GM12878 (cell line): ENCODE measurements at regions not wholly inside any gene's neighbourhood (a gene's known extent, or its start where the extent isn't known, plus 50 kb on each side); places are given as distances from the start of the nearest gene placed in this dataset.
A peak's percentile ranks its signal among the peaks of the same experiment; 100 is the strongest.

Experiments
- ATAC-seq: fragments of 200-7000 bp; cut with Tn5 transposase; 3 replicates; pipeline ENCODE4 v1.9.1; 2020; ENCODE audit warnings: mild to moderate bottlenecking, moderate library complexity
- BruUV-seq: library from RNA; stranded (reverse); fragments of 400-500 nt; replicated peaks from 2 replicates; lab custom pipeline; 2021; lab: Mats Ljungman, UMichigan
- CTCF ChIA-PET: fragments of 300-600 bp; sonication (Branson Sonifier 250); formaldehyde crosslinking; extraction: SDS; loops from one replicate; lab custom pipeline; 2021; ENCODE audit warnings: inconsistent platforms; lab: Yijun Ruan, JAX
- POLR2A ChIA-PET: fragments of 350-600 bp; formaldehyde crosslinking; extraction: SDS; loops from one replicate; lab custom pipeline; 2021; ENCODE audit warnings: inconsistent platforms; lab: Charles Lee
- RAD21 ChIA-PET: fragments of 300-600 bp; sonication (Branson Sonifier 250); formaldehyde crosslinking; loops from one replicate; lab custom pipeline; 2023; ENCODE audit warnings: antibody characterized with exemption; ENCODE audit not compliant: unreplicated experiment; lab: Charles Lee
- SMC1A ChIA-PET: fragments of 300-600 bp; sonication (Branson Sonifier 250); formaldehyde crosslinking; loops from one replicate; lab custom pipeline; 2023; ENCODE audit not compliant: unreplicated experiment, uncharacterized antibody; lab: Charles Lee
- DNase-seq: peaks from one replicate; pipeline ENCODE4 v3.0.0-alpha.2; 2011; ENCODE audit warnings: low read depth, low spot score
- FAIRE-seq: peaks from 3 replicates; lab custom pipeline; 2011; peaks lifted over from hg19 to GRCh38; lab: Jason Lieb, UNC
- H2AFZ ChIP-seq: 2 replicates; pipeline ENCODE4 v1.6.0; 2011; ENCODE audit warnings: low read depth, low read length, control low read depth; ENCODE audit not compliant: control insufficient read depth
- H3K27ac ChIP-seq: 2 replicates; pipeline ENCODE4 v1.5.1; 2011; ENCODE audit warnings: control low read depth; ENCODE audit not compliant: control insufficient read depth, insufficient read depth
- H3K27me3 ChIP-seq, 2 experiments: replicated peaks in 1 of 2; 2 replicates each; pipeline versions ENCODE4 v1.6.0 to v1.6.1; 2011; ENCODE audit warnings: low read length in 1 of 2; ENCODE audit not compliant: control insufficient read depth in 2 of 2, insufficient read depth in 2 of 2
- H3K36me3 ChIP-seq, 2 experiments: 2 replicates each; pipeline ENCODE4 v1.5.1; 2011; ENCODE audit warnings: low read length in 1 of 2; ENCODE audit not compliant: control insufficient read depth in 2 of 2, insufficient read depth in 2 of 2
- H3K4me1 ChIP-seq: 2 replicates; pipeline ENCODE4 v1.6.1; 2011; ENCODE audit warnings: mild to moderate bottlenecking, low read length, moderate library complexity, mixed read lengths; ENCODE audit not compliant: control insufficient read depth, insufficient read depth
- H3K4me2 ChIP-seq: 2 replicates; pipeline ENCODE4 v1.6.0; 2011; ENCODE audit warnings: control low read depth; ENCODE audit not compliant: control insufficient read depth, insufficient read depth
- H3K4me3 ChIP-seq: fragments of 200-600 bp; sonication (generic); 2 replicates; pipeline ENCODE4 v1.5.1; 2016
- H3K79me2 ChIP-seq: 2 replicates; pipeline ENCODE4 v1.6.0; 2011; ENCODE audit warnings: low read length; ENCODE audit not compliant: control insufficient read depth, insufficient read depth
- H3K9ac ChIP-seq: 2 replicates; pipeline ENCODE4 v1.8.0; 2011; ENCODE audit warnings: low read length, control low read depth, mixed read lengths; ENCODE audit not compliant: control insufficient read depth, insufficient read depth
- H3K9me3 ChIP-seq: replicated peaks from 3 replicates; pipeline ENCODE4 v1.5.1; 2011; ENCODE audit warnings: mild to moderate bottlenecking, low read length; ENCODE audit not compliant: control insufficient read depth, insufficient read depth
- H4K20me1 ChIP-seq: 2 replicates; pipeline ENCODE4 v1.6.0; 2011; ENCODE audit not compliant: control insufficient read depth, insufficient read depth
- BHLHE40 ChIP-seq, 2 experiments: fragments of 450-650 bp in 1 of 2; IDR thresholded peaks; 2 replicates each; pipeline ENCODE4 v1.6.1; 2011 to 2017; ENCODE audit warnings: low read depth in 2 of 2, borderline replicate concordance in 1 of 2, improper control_type of control experiment in 1 of 2, low read length in 1 of 2, mild to moderate bottlenecking in 1 of 2
- CREB1 ChIP-seq: IDR thresholded peaks from 2 replicates; pipeline ENCODE4 v1.6.1; 2012; ENCODE audit warnings: low read depth, mild to moderate bottlenecking, inconsistent platforms
- EED ChIP-seq: sonication (generic); IDR thresholded peaks from 2 replicates; pipeline ENCODE4 v1.6.1; 2016; ENCODE audit warnings: antibody characterized with exemption, low read depth
- EP300 ChIP-seq, 2 experiments: fragments of 150-350 bp in 1 of 2; IDR thresholded peaks; 2 replicates each; pipeline ENCODE4 v1.6.1; 2011 to 2012; ENCODE audit warnings: low read depth in 2 of 2, low read length in 2 of 2, borderline replicate concordance in 1 of 2, improper control_type of control experiment in 1 of 2, inconsistent platforms in 1 of 2; ENCODE audit not compliant: control insufficient read depth in 1 of 2
- ETV6 ChIP-seq, 2 experiments: fragments of 450-650 bp in 1 of 2; IDR thresholded peaks in 1 of 2; conservative IDR thresholded peaks in 1 of 2; 2 replicates each; pipeline ENCODE4 v1.6.1; 2014; ENCODE audit warnings: antibody characterized with exemption in 1 of 2, borderline replicate concordance in 1 of 2, low read depth in 1 of 2, mild to moderate bottlenecking in 1 of 2, moderate library complexity in 1 of 2
- GABPA ChIP-seq: IDR thresholded peaks from 2 replicates; pipeline ENCODE4 v1.6.1; 2014; ENCODE audit warnings: antibody characterized with exemption, low read depth, mild to moderate bottlenecking, inconsistent platforms
- IKZF2 ChIP-seq, 2 experiments: fragments of 450-650 bp; IDR thresholded peaks; 2 replicates each; pipeline ENCODE4 v1.6.1; 2017; ENCODE audit warnings: mild to moderate bottlenecking in 2 of 2, moderate library complexity in 2 of 2
- JUNB ChIP-seq: IDR thresholded peaks from 2 replicates; pipeline ENCODE4 v1.6.1; 2016; ENCODE audit warnings: antibody characterized with exemption, mild to moderate bottlenecking
- MEF2A ChIP-seq: IDR thresholded peaks from 2 replicates; pipeline ENCODE4 v1.6.1; 2011; ENCODE audit warnings: low read depth, mild to moderate bottlenecking, low read length, moderate library complexity; ENCODE audit not compliant: insufficient read depth
- MEF2B ChIP-seq: fragments of 450-650 bp; IDR thresholded peaks from 2 replicates; pipeline ENCODE4 v1.6.1; 2018; ENCODE audit warnings: mild to moderate bottlenecking, moderate library complexity; ENCODE audit not compliant: partially characterized antibody, poor library complexity, severe bottlenecking
- NR2F1 ChIP-seq: fragments of 450-650 bp; conservative IDR thresholded peaks from 2 replicates; pipeline ENCODE4 v1.6.1; 2017; ENCODE audit warnings: mild to moderate bottlenecking
- RUNX3 ChIP-seq: IDR thresholded peaks from 2 replicates; pipeline ENCODE4 v1.6.1; 2012; ENCODE audit warnings: low read length, inconsistent platforms
- TAF1 ChIP-seq: IDR thresholded peaks from 2 replicates; pipeline ENCODE4 v1.6.1; 2011; ENCODE audit warnings: mild to moderate bottlenecking, low read depth, low read length, borderline replicate concordance
- ZBED1 ChIP-seq: IDR thresholded peaks from 2 replicates; pipeline ENCODE4 v1.6.1; 2016; ENCODE audit warnings: borderline replicate concordance
- WGBS: methylation state at CpG from one replicate; pipeline ENCODE4 v1.1.6; 2016; ENCODE audit warnings: low lambda C conversion rate; ENCODE audit not compliant: insufficient replicate concordance, insufficient coverage; ENCODE audit errors: missing lambda C conversion rate; 5-methylcytosine and 5-hydroxymethylcytosine counted together
- in situ Hi-C: fragments of 300-500 bp; cut with MboI; formaldehyde crosslinking; loops from 9 replicates; pipeline ENCODE4 v1.14.3; 2018; ENCODE audit warnings: mixed read lengths
- intact Hi-C: fragments of 100-400 bp; cut with micrococcal nuclease; formaldehyde crosslinking; loops from one replicate; pipeline ENCODE4 v1.14.2; 2022; ENCODE audit not compliant: unreplicated experiment
- TF ChIP-seq, protein P1 (sequence below): fragments of 450-650 bp; IDR thresholded peaks from 2 replicates; pipeline ENCODE4 v1.6.1; 2017; ENCODE audit warnings: mild to moderate bottlenecking
- TF ChIP-seq, protein P2 (sequence below): fragments of 150-350 bp; IDR thresholded peaks from 2 replicates; pipeline ENCODE4 v1.6.1; 2016; ENCODE audit warnings: low read depth, low read length

DNA sequence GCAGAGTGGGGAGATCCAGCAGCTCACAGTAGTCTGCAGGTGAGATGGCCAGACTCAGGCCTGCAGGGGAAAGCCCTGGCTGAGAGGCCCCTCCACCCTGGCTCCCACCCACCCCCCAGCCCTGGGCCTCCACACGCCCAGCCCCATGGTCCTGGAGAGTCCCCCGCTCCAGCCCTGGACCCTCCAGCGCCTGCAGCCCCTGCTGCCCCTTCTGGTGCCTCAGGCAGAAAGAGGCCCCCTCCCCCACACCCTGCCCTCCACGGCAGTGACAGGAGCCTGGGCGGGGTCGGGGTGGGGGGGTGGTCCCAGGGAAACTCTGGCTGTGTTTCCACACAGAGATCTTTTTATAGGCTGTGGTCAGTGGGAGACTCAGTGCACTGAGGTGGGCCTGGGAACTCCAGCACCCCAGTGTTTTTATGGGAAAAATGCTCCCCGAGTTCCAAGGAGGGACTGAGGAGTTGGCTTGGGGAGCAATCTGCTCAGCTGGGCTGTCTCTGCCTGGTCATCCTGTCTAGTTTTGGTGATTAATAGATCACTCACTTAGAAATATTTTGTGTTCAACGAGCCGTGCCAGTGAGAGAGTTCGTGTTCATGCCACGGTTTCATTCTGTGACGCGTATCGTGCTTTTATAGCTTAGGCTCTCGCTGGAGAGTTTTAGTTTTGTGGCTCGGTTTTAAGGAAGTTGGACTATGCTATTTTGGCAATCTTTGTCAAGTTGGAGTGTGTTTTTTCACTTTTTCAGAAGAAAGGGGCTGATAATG lies 53.1 kb upstream of the HGFAC start:
- BruUV-seq: no TSS peak
- peak overlapping the region; percentile 52 for H3K4me2 ChIP-seq
- TF ChIP-seq, protein P1, sequence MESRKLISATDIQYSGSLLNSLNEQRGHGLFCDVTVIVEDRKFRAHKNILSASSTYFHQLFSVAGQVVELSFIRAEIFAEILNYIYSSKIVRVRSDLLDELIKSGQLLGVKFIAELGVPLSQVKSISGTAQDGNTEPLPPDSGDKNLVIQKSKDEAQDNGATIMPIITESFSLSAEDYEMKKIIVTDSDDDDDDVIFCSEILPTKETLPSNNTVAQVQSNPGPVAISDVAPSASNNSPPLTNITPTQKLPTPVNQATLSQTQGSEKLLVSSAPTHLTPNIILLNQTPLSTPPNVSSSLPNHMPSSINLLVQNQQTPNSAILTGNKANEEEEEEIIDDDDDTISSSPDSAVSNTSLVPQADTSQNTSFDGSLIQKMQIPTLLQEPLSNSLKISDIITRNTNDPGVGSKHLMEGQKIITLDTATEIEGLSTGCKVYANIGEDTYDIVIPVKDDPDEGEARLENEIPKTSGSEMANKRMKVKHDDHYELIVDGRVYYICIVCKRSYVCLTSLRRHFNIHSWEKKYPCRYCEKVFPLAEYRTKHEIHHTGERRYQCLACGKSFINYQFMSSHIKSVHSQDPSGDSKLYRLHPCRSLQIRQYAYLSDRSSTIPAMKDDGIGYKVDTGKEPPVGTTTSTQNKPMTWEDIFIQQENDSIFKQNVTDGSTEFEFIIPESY: no peak
- peak; percentile 77 for TF ChIP-seq CREB1
- TF ChIP-seq, protein P2, sequence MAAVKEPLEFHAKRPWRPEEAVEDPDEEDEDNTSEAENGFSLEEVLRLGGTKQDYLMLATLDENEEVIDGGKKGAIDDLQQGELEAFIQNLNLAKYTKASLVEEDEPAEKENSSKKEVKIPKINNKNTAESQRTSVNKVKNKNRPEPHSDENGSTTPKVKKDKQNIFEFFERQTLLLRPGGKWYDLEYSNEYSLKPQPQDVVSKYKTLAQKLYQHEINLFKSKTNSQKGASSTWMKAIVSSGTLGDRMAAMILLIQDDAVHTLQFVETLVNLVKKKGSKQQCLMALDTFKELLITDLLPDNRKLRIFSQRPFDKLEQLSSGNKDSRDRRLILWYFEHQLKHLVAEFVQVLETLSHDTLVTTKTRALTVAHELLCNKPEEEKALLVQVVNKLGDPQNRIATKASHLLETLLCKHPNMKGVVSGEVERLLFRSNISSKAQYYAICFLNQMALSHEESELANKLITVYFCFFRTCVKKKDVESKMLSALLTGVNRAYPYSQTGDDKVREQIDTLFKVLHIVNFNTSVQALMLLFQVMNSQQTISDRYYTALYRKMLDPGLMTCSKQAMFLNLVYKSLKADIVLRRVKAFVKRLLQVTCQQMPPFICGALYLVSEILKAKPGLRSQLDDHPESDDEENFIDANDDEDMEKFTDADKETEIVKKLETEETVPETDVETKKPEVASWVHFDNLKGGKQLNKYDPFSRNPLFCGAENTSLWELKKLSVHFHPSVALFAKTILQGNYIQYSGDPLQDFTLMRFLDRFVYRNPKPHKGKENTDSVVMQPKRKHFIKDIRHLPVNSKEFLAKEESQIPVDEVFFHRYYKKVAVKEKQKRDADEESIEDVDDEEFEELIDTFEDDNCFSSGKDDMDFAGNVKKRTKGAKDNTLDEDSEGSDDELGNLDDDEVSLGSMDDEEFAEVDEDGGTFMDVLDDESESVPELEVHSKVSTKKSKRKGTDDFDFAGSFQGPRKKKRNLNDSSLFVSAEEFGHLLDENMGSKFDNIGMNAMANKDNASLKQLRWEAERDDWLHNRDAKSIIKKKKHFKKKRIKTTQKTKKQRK: no peak
- TF ChIP-seq ETV6 (conservative IDR thresholded peaks at IDR 0.05 in 1 of 2, IDR thresholded peaks at IDR 0.05 in 1 of 2; ENCODE audit: borderline replicate concordance in 1 of 2, low read depth in 1 of 2): peak in 1 of 2 experiments; percentile 13; a peak in 1 of 4 replicates
- peak; percentile 71; the same call in 1 of the 2 replicates for TF ChIP-seq EED
- TF ChIP-seq ZBED1: peak; percentile 43; the same call in 1 of the 2 replicates
- peak in 1 of 2 experiments; percentile 59; a peak in 2 of 4 replicates for TF ChIP-seq EP300 (IDR thresholded peaks at IDR 0.05; ENCODE audit: borderline replicate concordance in 1 of 2, control insufficient read depth in 1 of 2, low read depth in 2 of 2, low read length in 2 of 2)
- TF ChIP-seq JUNB: peak; percentile 22; the same call in 1 of the 2 replicates
- TF ChIP-seq IKZF2 (IDR thresholded peaks at IDR 0.05): peak; percentile 93 to 94
- TF ChIP-seq TAF1: peak; percentile 28; the same call in 1 of the 2 replicates
- TF ChIP-seq RUNX3: peak; percentile 61
- no peak for TF ChIP-seq NR2F1
- TF ChIP-seq GABPA: no peak
- TF ChIP-seq MEF2B: peak; percentile 71
- peak in 1 of 2 experiments; percentile 55; a peak in 2 of 4 replicates for TF ChIP-seq BHLHE40 (IDR thresholded peaks at IDR 0.05; ENCODE audit: borderline replicate concordance in 1 of 2, low read depth in 2 of 2, low read length in 1 of 2)
- peak; percentile 70; the same call in 1 of the 2 replicates for TF ChIP-seq MEF2A

More for the DNA sequence above, 53.1 kb upstream of the HGFAC start:
- intact Hi-C loops (loop anchor here (2.0 kb wide), 1 partner anchor 42 kb away; no protein-coding TSS in a partner anchor), in situ Hi-C loops (no loop called here)
- ChIA-PET SMC1A (interaction anchor here (1.1 to 1.7 kb wide), 10 partner anchors 10 to 186 kb away, joined by 3 to 11 read pairs (median 3); no protein-coding TSS in a partner anchor), RAD21 (interaction anchor here (1.2 to 5.0 kb wide), 4 partner anchors 34 to 42 kb away, joined by 3 to 22 read pairs (median 6); no protein-coding TSS in a partner anchor), CTCF (interaction anchor here (0.9 to 2.7 kb wide), 5 partner anchors 19 to 92 kb away, joined by 3 to 14 read pairs (median 3); no protein-coding TSS in a partner anchor), POLR2A (interaction anchor here (1.7 kb wide), 1 partner anchor 33 kb away, joined by 10 read pairs; no protein-coding TSS in a partner anchor)
- Histone ChIP-seq H4K20me1 (no peaks in the 10 kb centered on the region), H3K36me3 (no peaks in the 10 kb centered on the region), H3K27me3 (no peaks in the 10 kb centered on the region), H2AFZ (no peak overlapping the region; the same call in 1 of the 2 replicates), H3K4me3 (peak overlapping the region; percentile 77), H3K9me3 (no peaks in the 10 kb centered on the region), H3K4me1 (peaks cover 21% of the 10 kb centered on the region), H3K9ac (peak overlapping the region; percentile 68), H3K27ac (peak overlapping the region; percentile 91), H3K79me2 (no peaks in the 10 kb centered on the region)
- WGBS: 0% methylated on average over 12 of the region's 16 CpGs
- DNase-seq (peak; percentile 77), FAIRE-seq (peak; percentile 96), ATAC-seq (peak; percentile 88)
